ENCODE measurements at regions not wholly inside any gene's neighbourhood (a gene's known extent, or its start where the extent isn't known, plus 50 kb on each side); places are given as distances from the start of the nearest gene placed in this dataset.

- no peaks in the 10 kb centered on the region for H3K36me3 ChIP-seq (ENCODE audit: insufficient read depth, low read length)
- no peaks in the 10 kb centered on the region for H4K20me1 ChIP-seq (ENCODE audit: insufficient read depth, low read length)
- no peak for TF ChIP-seq CTCF (IDR thresholded peaks at IDR 0.05; ENCODE audit: low read length)
- TF ChIP-seq EZH2 (IDR thresholded peaks at IDR 0.05; ENCODE audit: borderline replicate concordance, low read length): no peak
- H3K9ac ChIP-seq (ENCODE audit: low read length): no peak overlapping the region
- 0 out of 2 replicates have a peak, but pooled peaks cover 4% of the 10 kb centered on the region for H3K27me3 ChIP-seq (ENCODE audit: insufficient read depth, low read length)
- no peak overlapping the region for H3K27ac ChIP-seq (ENCODE audit: low read depth, low read length, poor library complexity, severe bottlenecking)
- no peaks in the 10 kb centered on the region for H3K9me3 ChIP-seq (ENCODE audit: low read length)
- H3K4me1 ChIP-seq (ENCODE audit: insufficient read depth, low read length, severe bottlenecking): no peaks in the 10 kb centered on the region
- no peaks in the 10 kb centered on the region for H3K9me2 ChIP-seq (ENCODE audit: low read depth, low read length)
- no peaks in the 10 kb centered on the region for H3F3A ChIP-seq (ENCODE audit: insufficient read depth, low read length)
- H3K79me2 ChIP-seq (ENCODE audit: insufficient read depth, low read length): no peaks in the 10 kb centered on the region
- no peak overlapping the region for H3K4me2 ChIP-seq (ENCODE audit: low read length)
- no peak overlapping the region for H3K4me3 ChIP-seq (ENCODE audit: low read depth, low read length, poor library complexity, severe bottlenecking)
- H2AFZ ChIP-seq (ENCODE audit: low read length): no peak overlapping the region
These were observed 153.2 kb downstream of the GLUL start for GRCh38 chr1:182238421-182238820.

GRCh38 chr1:182237329-182237728 is 154.3 kb downstream of the GLUL start:
- Histone ChIP-seq H3K9me2 (ENCODE audit: low read depth, low read length) (no peaks in the 10 kb centered on the region), H3K4me3 (ENCODE audit: low read depth, low read length, poor library complexity, severe bottlenecking) (no peak overlapping the region), H3K36me3 (ENCODE audit: insufficient read depth, low read length) (no peaks in the 10 kb centered on the region), H3K27ac (ENCODE audit: low read depth, low read length, poor library complexity, severe bottlenecking) (no peak overlapping the region), H3K4me1 (ENCODE audit: insufficient read depth, low read length, severe bottlenecking) (no peaks in the 10 kb centered on the region), H3K79me2 (ENCODE audit: insufficient read depth, low read length) (no peaks in the 10 kb centered on the region), H4K20me1 (ENCODE audit: insufficient read depth, low read length) (no peaks in the 10 kb centered on the region), H3K27me3 (ENCODE audit: insufficient read depth, low read length) (0 out of 2 replicates have a peak, but pooled peaks cover 4% of the 10 kb centered on the region), H3K9ac (ENCODE audit: low read length) (no peak overlapping the region), H2AFZ (ENCODE audit: low read length) (no peak overlapping the region), H3K9me3 (ENCODE audit: low read length) (no peaks in the 10 kb centered on the region), H3F3A (ENCODE audit: insufficient read depth, low read length) (no peaks in the 10 kb centered on the region), H3K4me2 (ENCODE audit: low read length) (no peak overlapping the region)
- TF ChIP-seq CTCF (IDR thresholded peaks at IDR 0.05; ENCODE audit: low read length) (no peak), EZH2 (IDR thresholded peaks at IDR 0.05; ENCODE audit: borderline replicate concordance, low read length) (no peak)

DNA sequence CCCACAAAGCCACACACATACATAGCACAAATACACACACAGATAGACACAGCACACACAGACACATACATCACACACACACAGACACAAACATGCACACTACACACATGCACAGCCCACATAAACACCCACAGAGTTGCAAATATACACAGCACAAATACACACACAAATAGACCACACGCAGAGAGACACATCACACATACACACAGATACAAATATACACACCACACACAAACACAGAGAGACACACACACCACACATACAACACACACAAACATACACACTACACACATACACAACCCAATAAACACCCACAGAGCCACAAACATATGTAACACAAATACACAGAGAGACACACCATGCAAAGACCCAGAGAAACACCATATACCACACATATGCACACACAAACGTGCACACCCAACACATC is 154.9 kb downstream of the GLUL start:
- Histone ChIP-seq H3K4me3 (ENCODE audit: low read depth, low read length, poor library complexity, severe bottlenecking) (no peak overlapping the region), H2AFZ (ENCODE audit: low read length) (no peak overlapping the region), H3K9me3 (ENCODE audit: low read length) (no peaks in the 10 kb centered on the region), H3K27me3 (ENCODE audit: insufficient read depth, low read length) (0 out of 2 replicates have a peak, but pooled peaks cover 4% of the 10 kb centered on the region), H3F3A (ENCODE audit: insufficient read depth, low read length) (no peaks in the 10 kb centered on the region), H3K9me2 (ENCODE audit: low read depth, low read length) (no peaks in the 10 kb centered on the region), H3K79me2 (ENCODE audit: insufficient read depth, low read length) (no peaks in the 10 kb centered on the region), H3K9ac (ENCODE audit: low read length) (no peak overlapping the region), H4K20me1 (ENCODE audit: insufficient read depth, low read length) (no peaks in the 10 kb centered on the region), H3K4me1 (ENCODE audit: insufficient read depth, low read length, severe bottlenecking) (no peaks in the 10 kb centered on the region), H3K36me3 (ENCODE audit: insufficient read depth, low read length) (no peaks in the 10 kb centered on the region), H3K27ac (ENCODE audit: low read depth, low read length, poor library complexity, severe bottlenecking) (no peak overlapping the region), H3K4me2 (ENCODE audit: low read length) (no peak overlapping the region)
- TF ChIP-seq EZH2 (IDR thresholded peaks at IDR 0.05; ENCODE audit: borderline replicate concordance, low read length) (no peak), CTCF (IDR thresholded peaks at IDR 0.05; ENCODE audit: low read length) (no peak)

Measured in OCI-LY1 (cell line).